ENCODE measurements at regions not wholly inside any gene's neighbourhood (a gene's known extent, or its start where the extent isn't known, plus 50 kb on each side); places are given as distances from the start of the nearest gene placed in this dataset.

- TF ChIP-seq CTCF (IDR thresholded peaks at IDR 0.05) (no peak), POLR2A (IDR thresholded peaks at IDR 0.05) (no peak)
Observed at GRCh38 chr11:95522874-95523273, 266.7 kb downstream of the FAM76B start.

All from lower leg skin (tissue), 3 donors.